Neuronal stem cell (in vitro differentiated cells): ENCODE measurements at regions not wholly inside any gene's neighbourhood (a gene's known extent, or its start where the extent isn't known, plus 50 kb on each side); places are given as distances from the start of the nearest gene placed in this dataset.

Experiments used
- DNase-seq: peaks from one replicate; pipeline ENCODE4 v3.0.0-alpha.2; 2013; ENCODE audit warnings: low spot score
- H2AFZ ChIP-seq: one replicate; pipeline ENCODE4 v1.6.1; 2013; ENCODE audit warnings: mild to moderate bottlenecking, low read length, inconsistent platforms
- H2AK5ac ChIP-seq: 2 replicates; pipeline ENCODE4 v1.6.1; 2013; ENCODE audit warnings: low read depth, mild to moderate bottlenecking, inconsistent platforms, low read length, moderate library complexity, mixed read lengths
- H2BK120ac ChIP-seq: 2 replicates; pipeline ENCODE4 v1.6.1; 2013; ENCODE audit warnings: low read depth, mild to moderate bottlenecking, inconsistent platforms, low read length, moderate library complexity, mixed read lengths
- H2BK12ac ChIP-seq: one replicate; pipeline ENCODE4 v1.6.1; 2013; ENCODE audit warnings: low read length, inconsistent platforms
- H2BK15ac ChIP-seq: 2 replicates; pipeline ENCODE4 v1.6.1; 2013; ENCODE audit warnings: mild to moderate bottlenecking, low read length, inconsistent platforms, mixed read lengths
- H2BK5ac ChIP-seq: one replicate; pipeline ENCODE4 v1.6.1; 2013; ENCODE audit warnings: inconsistent platforms, mild to moderate bottlenecking, low read length, moderate library complexity
- H3K14ac ChIP-seq: one replicate; pipeline ENCODE4 v1.6.1; 2013; ENCODE audit warnings: low read length, inconsistent platforms
- H3K18ac ChIP-seq: 2 replicates; pipeline ENCODE4 v1.6.1; 2013; ENCODE audit warnings: low read length, inconsistent platforms
- H3K23ac ChIP-seq: 2 replicates; pipeline ENCODE4 v1.6.1; 2013; ENCODE audit warnings: low read depth, mild to moderate bottlenecking, mixed read lengths, low read length, inconsistent platforms; ENCODE audit not compliant: poor library complexity
- H3K27ac ChIP-seq: replicated peaks from 3 replicates; pipeline ENCODE4 v1.5.1; 2013; ENCODE audit warnings: low read length, inconsistent platforms
- H3K27me3 ChIP-seq, 3 experiments: 2 replicates each; pipeline ENCODE4 v1.6.1; 2013; ENCODE audit warnings: low read length in 3 of 3, mild to moderate bottlenecking in 2 of 3, inconsistent platforms in 1 of 3, low read depth in 1 of 3, mixed read lengths in 1 of 3, moderate library complexity in 1 of 3; ENCODE audit not compliant: control insufficient read depth in 3 of 3, insufficient read depth in 3 of 3
- H3K36me3 ChIP-seq, 2 donors: replicated peaks in 1 of 2; 2 replicates each; pipeline ENCODE4 v1.6.1; 2013; ENCODE audit warnings: low read length in 2 of 2; ENCODE audit not compliant: control insufficient read depth in 2 of 2, insufficient read depth in 2 of 2
- H3K4ac ChIP-seq: 2 replicates; pipeline ENCODE4 v1.6.1; 2013; ENCODE audit warnings: inconsistent platforms, mild to moderate bottlenecking, low read length, moderate library complexity
- H3K4me1 ChIP-seq, 2 donors: 1 replicate in 1 of 2; 2 replicates in 1 of 2; pipeline ENCODE4 v1.6.1; 2013; ENCODE audit warnings: low read length in 2 of 2, low read depth in 1 of 2; ENCODE audit not compliant: control insufficient read depth in 2 of 2, insufficient read depth in 1 of 2
- H3K4me2 ChIP-seq: one replicate; pipeline ENCODE4 v1.6.1; 2013; ENCODE audit warnings: mild to moderate bottlenecking, low read length, inconsistent platforms; ENCODE audit not compliant: insufficient read depth, poor library complexity, severe bottlenecking
- H3K4me3 ChIP-seq, 2 donors: 2 replicates each; pipeline ENCODE4 v1.5.1; 2013; ENCODE audit warnings: low read length in 2 of 2, mild to moderate bottlenecking in 2 of 2, inconsistent platforms in 1 of 2, moderate library complexity in 1 of 2
- H3K79me1 ChIP-seq: one replicate; pipeline ENCODE4 v1.6.1; 2013; ENCODE audit warnings: low read depth, mild to moderate bottlenecking, inconsistent platforms, low read length, moderate library complexity
- H3K9ac ChIP-seq: one replicate; pipeline ENCODE4 v1.6.1; 2013; ENCODE audit warnings: mild to moderate bottlenecking, low read depth, low read length, inconsistent platforms; ENCODE audit not compliant: poor library complexity
- H3K9me3 ChIP-seq, 2 donors: replicated peaks in 1 of 2; 2 replicates each; pipeline versions ENCODE3 to v1.6.1; 2013; ENCODE audit warnings: low read length in 2 of 2, mild to moderate bottlenecking in 2 of 2, inconsistent platforms in 1 of 2, low read depth in 1 of 2, mixed read lengths in 1 of 2, moderate library complexity in 1 of 2; ENCODE audit not compliant: control insufficient read depth in 2 of 2, insufficient read depth in 1 of 2
- H4K8ac ChIP-seq: one replicate; pipeline ENCODE4 v1.6.1; 2013; ENCODE audit warnings: low read depth, mild to moderate bottlenecking, inconsistent platforms, low read length, moderate library complexity
- H4K91ac ChIP-seq: one replicate; pipeline ENCODE4 v1.6.1; 2013; ENCODE audit warnings: low read length, low read depth, mild to moderate bottlenecking, inconsistent platforms; ENCODE audit not compliant: poor library complexity
- WGBS, 2 donors: extraction: QIAGEN DNeasy Blood & Tissue Kit; methylation state at CpG; one replicate each; pipeline ENCODE4 v1.1.7; 2013; ENCODE audit warnings: missing lambda C conversion rate in 2 of 2, mixed read lengths in 1 of 2; ENCODE audit not compliant: insufficient read length in 2 of 2, insufficient replicate concordance in 1 of 2; ENCODE audit errors: extremely low coverage in 2 of 2; 5-methylcytosine and 5-hydroxymethylcytosine counted together

- Histone ChIP-seq H2AFZ (no peak overlapping the region), H3K23ac (no peak overlapping the region), H2AK5ac (no peak overlapping the region), H3K4me2 (no peak overlapping the region), H2BK120ac (no peak overlapping the region), H3K27ac (no peak overlapping the region), H3K79me1 (no peaks in the 10 kb centered on the region), H3K4ac (no peak overlapping the region), H3K14ac (no peak overlapping the region), H3K4me1 (no peaks in the 10 kb centered on the region), H3K9ac (no peak overlapping the region), H3K36me3 (no peaks in the 10 kb centered on the region), H2BK5ac (no peak overlapping the region), H4K91ac (no peak overlapping the region), H2BK15ac (no peak overlapping the region), H4K8ac (no peak overlapping the region), H3K4me3 (no peak overlapping the region), H3K27me3 (no peaks in the 10 kb centered on the region), H3K18ac (no peak overlapping the region), H3K9me3 (no peaks in the 10 kb centered on the region), H2BK12ac (no peak overlapping the region)
- DNase-seq, result no peak
- WGBS, 2 donors, result no CpG with 5 or more reads among the region's 3 CpGs
Observed at GRCh38 chr13:73340069-73340468, 281.3 kb downstream of the KLF5 start.

- Histone ChIP-seq H2BK5ac (no peak overlapping the region), H3K4me2 (no peak overlapping the region), H3K4me3 (no peak overlapping the region), H3K27ac (no peak overlapping the region), H2BK120ac (no peak overlapping the region), H3K4me1 (no peaks in the 10 kb centered on the region), H2BK15ac (no peak overlapping the region), H4K91ac (no peak overlapping the region), H3K36me3 (no peaks in the 10 kb centered on the region), H3K14ac (no peak overlapping the region), H2BK12ac (no peak overlapping the region), H4K8ac (no peak overlapping the region), H2AK5ac (no peak overlapping the region), H3K79me1 (no peaks in the 10 kb centered on the region), H3K9me3 (no peaks in the 10 kb centered on the region), H2AFZ (no peak overlapping the region), H3K4ac (no peak overlapping the region), H3K9ac (no peak overlapping the region), H3K18ac (no peak overlapping the region), H3K23ac (no peak overlapping the region), H3K27me3 (no peaks in the 10 kb centered on the region)
- WGBS, 2 donors, result no CpG with 5 or more reads among the region's 2 CpGs
- no peak for DNase-seq
Observed at GRCh38 chr13:73339086-73339485, 280.3 kb downstream of the KLF5 start.

DNA sequence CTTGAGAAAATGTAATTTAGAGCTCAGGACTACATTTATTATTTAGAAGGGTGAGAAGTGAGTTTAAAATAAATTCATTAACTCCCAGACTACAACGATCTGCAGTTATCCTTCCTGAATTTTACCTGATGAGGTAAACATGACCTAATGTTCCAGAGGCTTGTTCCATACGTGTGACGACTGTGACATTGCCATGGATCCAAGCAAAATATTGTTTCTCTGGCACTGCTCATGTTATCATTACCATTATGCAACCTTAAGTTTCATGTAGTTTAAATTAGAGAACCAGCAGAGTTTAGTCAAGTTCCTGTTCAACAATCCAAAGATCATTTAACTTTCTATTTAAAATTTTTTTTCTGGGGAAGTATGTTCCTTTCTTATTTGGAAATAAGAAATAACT, 279.6 kb downstream of the KLF5 start:
- no peak overlapping the region for H4K8ac ChIP-seq
- no peak overlapping the region for H2AK5ac ChIP-seq
- H3K27me3 ChIP-seq, result no peaks in the 10 kb centered on the region
- no peak overlapping the region for H2BK120ac ChIP-seq
- no CpG with 5 or more reads among the region's 3 CpGs for WGBS, 2 donors
- H2BK15ac ChIP-seq, result no peak overlapping the region
- DNase-seq, result no peak
- H4K91ac ChIP-seq, result no peak overlapping the region
- no peak overlapping the region for H2BK5ac ChIP-seq
- H3K4ac ChIP-seq, result no peak overlapping the region
- no peak overlapping the region for H3K4me2 ChIP-seq
- no peak overlapping the region for H2BK12ac ChIP-seq
- H2AFZ ChIP-seq, result no peak overlapping the region
- no peaks in the 10 kb centered on the region for H3K4me1 ChIP-seq
- H3K9ac ChIP-seq, result no peak overlapping the region
- H3K23ac ChIP-seq, result no peak overlapping the region
- no peak overlapping the region for H3K27ac ChIP-seq
- H3K4me3 ChIP-seq, result no peak overlapping the region
- no peak overlapping the region for H3K14ac ChIP-seq
- no peak overlapping the region for H3K18ac ChIP-seq
- no peaks in the 10 kb centered on the region for H3K79me1 ChIP-seq
- no peaks in the 10 kb centered on the region for H3K9me3 ChIP-seq
- H3K36me3 ChIP-seq, result no peaks in the 10 kb centered on the region

DNA sequence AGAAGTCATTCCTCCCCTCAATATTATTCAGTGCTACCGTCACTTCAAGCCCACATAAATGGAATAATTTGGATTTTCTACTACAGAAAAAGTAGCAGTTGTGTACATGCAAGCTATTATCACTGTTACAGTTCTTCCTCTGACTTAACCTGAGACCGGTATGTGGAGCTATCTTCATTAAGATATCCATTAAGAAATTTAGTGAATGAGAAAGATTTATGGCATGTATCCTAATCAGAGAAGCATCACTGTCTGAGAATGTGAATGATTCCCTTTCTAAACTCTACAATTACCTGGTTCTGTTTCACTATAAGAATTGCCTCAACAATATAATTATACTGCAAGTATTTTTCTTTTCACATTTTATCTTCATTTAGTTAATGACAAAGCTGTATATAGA, 278.7 kb downstream of the KLF5 start:
- no peak overlapping the region for H3K14ac ChIP-seq
- no peak overlapping the region for H3K4me2 ChIP-seq
- H2AFZ ChIP-seq, result no peak overlapping the region
- no peak overlapping the region for H2BK12ac ChIP-seq
- no peak overlapping the region for H3K18ac ChIP-seq
- H3K27me3 ChIP-seq, result no peaks in the 10 kb centered on the region
- H3K23ac ChIP-seq, result no peak overlapping the region
- H3K27ac ChIP-seq, result no peak overlapping the region
- no peak overlapping the region for H3K4ac ChIP-seq
- H3K4me1 ChIP-seq, result no peaks in the 10 kb centered on the region
- WGBS, 2 donors, result no CpG with 5 or more reads among the region's 2 CpGs
- H3K9ac ChIP-seq, result no peak overlapping the region
- no peak overlapping the region for H4K8ac ChIP-seq
- DNase-seq, result no peak
- H2BK120ac ChIP-seq, result no peak overlapping the region
- H2BK5ac ChIP-seq, result no peak overlapping the region
- no peak overlapping the region for H2BK15ac ChIP-seq
- H3K79me1 ChIP-seq, result no peaks in the 10 kb centered on the region
- no peak overlapping the region for H2AK5ac ChIP-seq
- H3K9me3 ChIP-seq, result no peaks in the 10 kb centered on the region
- no peaks in the 10 kb centered on the region for H3K36me3 ChIP-seq
- H3K4me3 ChIP-seq, result no peak overlapping the region
- no peak overlapping the region for H4K91ac ChIP-seq
